ENCODE measurements at regions not wholly inside any gene's neighbourhood (a gene's known extent, or its start where the extent isn't known, plus 50 kb on each side); places are given as distances from the start of the nearest gene placed in this dataset.

DNA sequence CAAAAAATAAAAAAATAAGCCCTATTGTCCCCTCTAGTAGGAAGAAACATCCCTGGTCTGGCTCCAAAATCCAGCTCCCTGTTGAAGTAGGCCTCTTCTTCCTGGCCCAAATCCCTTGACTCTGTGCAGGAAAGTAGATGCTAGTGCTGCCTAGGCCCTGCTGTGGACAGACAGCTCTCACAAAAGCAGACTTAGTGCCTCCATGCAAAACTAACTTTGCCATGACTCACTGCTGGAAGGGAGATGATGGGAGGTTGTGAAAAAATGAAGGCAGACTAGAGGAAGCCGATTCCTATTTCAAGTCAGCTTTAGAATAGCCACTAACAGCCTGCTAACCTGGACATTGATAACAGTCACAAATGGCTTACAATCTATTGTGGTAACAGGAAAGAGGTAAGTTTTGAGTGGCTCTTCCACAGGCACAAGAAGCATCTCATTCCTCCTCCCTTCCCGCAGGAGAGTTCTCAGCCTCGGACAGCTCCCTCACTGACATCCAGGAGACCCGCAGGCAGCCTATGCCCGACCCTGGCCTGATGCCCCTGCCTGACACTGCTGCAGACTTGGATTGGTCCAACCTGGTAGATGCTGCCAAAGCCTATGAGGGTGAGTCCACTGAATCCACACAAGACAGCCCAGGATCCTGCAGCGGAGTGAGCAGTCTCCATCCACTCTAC, 198.9 kb upstream of the RGS6 start:
- ATAC-seq, result no peak
- intact Hi-C loops (cut with DNase I), result no loop called here
- H3K27ac ChIP-seq, result no peak overlapping the region
- no peaks in the 10 kb centered on the region for H3K4me1 ChIP-seq
- H3K27me3 ChIP-seq, result no peaks in the 10 kb centered on the region
- no peak overlapping the region for H3K4me3 ChIP-seq
- peaks cover 0 to 40% (median 11%) of the 10 kb centered on the region in 4 donors for H3K36me3 ChIP-seq
- no peaks in the 10 kb centered on the region for H3K9me3 ChIP-seq
- WGBS (ENCODE audit: insufficient coverage, low coverage, low lambda C conversion rate, missing lambda C conversion rate), result 100% methylated on average over 1 of the region's 6 CpGs
- no peak for DNase-seq
- TF ChIP-seq, protein P1, sequence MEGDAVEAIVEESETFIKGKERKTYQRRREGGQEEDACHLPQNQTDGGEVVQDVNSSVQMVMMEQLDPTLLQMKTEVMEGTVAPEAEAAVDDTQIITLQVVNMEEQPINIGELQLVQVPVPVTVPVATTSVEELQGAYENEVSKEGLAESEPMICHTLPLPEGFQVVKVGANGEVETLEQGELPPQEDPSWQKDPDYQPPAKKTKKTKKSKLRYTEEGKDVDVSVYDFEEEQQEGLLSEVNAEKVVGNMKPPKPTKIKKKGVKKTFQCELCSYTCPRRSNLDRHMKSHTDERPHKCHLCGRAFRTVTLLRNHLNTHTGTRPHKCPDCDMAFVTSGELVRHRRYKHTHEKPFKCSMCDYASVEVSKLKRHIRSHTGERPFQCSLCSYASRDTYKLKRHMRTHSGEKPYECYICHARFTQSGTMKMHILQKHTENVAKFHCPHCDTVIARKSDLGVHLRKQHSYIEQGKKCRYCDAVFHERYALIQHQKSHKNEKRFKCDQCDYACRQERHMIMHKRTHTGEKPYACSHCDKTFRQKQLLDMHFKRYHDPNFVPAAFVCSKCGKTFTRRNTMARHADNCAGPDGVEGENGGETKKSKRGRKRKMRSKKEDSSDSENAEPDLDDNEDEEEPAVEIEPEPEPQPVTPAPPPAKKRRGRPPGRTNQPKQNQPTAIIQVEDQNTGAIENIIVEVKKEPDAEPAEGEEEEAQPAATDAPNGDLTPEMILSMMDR (IDR thresholded peaks at IDR 0.05), result no peak
- no peak for TF ChIP-seq POLR2A (IDR thresholded peaks at IDR 0.05)

DNA sequence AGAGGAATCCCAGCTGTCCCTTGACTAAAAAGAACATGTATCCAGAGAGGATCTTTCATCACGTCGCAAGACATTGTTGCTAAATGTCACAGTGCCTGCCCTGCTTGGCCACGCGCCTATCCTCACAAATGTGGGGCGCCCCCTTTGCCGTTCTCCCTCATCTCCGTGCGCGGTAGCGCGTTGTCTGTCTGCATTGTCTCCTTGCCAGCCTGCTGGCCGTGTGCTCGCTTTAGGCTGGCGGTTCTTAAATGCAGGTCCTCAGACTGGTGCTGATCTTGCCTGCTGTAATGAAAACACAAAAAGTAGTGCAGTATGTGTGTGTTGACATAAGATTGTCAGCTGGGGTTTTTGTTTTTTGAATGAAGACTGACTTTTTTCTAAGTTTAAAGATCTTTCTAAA, 198.2 kb upstream of the RGS6 start:
- DNase-seq, result no peak
- Histone ChIP-seq H3K4me1 (no peaks in the 10 kb centered on the region), H3K36me3 (peaks cover 0 to 41% (median 11%) of the 10 kb centered on the region in 4 donors), H3K4me3 (no peak overlapping the region), H3K27ac (no peak overlapping the region), H3K27me3 (no peaks in the 10 kb centered on the region), H3K9me3 (no peaks in the 10 kb centered on the region)
- ATAC-seq, result no peak
- no peak for TF ChIP-seq POLR2A (IDR thresholded peaks at IDR 0.05)
- TF ChIP-seq, protein P1 (IDR thresholded peaks at IDR 0.05), result no peak
- WGBS (ENCODE audit: insufficient coverage, low coverage, low lambda C conversion rate, missing lambda C conversion rate), result 84% methylated on average over 10 of the region's 14 CpGs
- intact Hi-C loops (cut with DNase I), result no loop called here

DNA sequence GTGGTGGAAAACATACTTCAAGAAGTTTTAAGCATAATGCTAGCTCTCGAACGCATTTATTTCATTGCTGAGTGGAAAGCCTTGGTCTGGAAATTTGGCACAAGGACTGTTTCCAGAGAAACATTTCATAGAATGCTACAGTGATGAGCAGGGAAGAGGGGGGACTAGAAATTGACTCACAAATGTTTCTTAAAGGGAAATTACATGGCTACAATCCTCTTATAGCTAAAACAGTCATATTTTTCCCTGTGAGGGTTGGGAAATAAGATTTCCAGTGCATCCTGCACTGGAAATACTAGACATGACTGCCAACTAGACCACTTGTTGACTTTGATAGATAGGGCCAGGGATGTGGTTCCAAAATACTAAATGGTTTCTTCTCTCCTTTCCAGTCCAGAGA, 197.3 kb upstream of the RGS6 start:
- Histone ChIP-seq H3K9me3 (no peaks in the 10 kb centered on the region), H3K27me3 (no peaks in the 10 kb centered on the region), H3K36me3 (peaks cover 0 to 39% (median 11%) of the 10 kb centered on the region in 4 donors), H3K27ac (no peak overlapping the region), H3K4me1 (no peaks in the 10 kb centered on the region), H3K4me3 (no peak overlapping the region)
- DNase-seq (no peak), ATAC-seq (no peak)
- 74% methylated on average over 2 of the region's 2 CpGs for WGBS (ENCODE audit: insufficient coverage, low coverage, low lambda C conversion rate, missing lambda C conversion rate)
- TF ChIP-seq, protein P1 (IDR thresholded peaks at IDR 0.05), result no peak
- no peak for TF ChIP-seq POLR2A (IDR thresholded peaks at IDR 0.05)
- intact Hi-C loops (cut with DNase I), result no loop called here

DNA sequence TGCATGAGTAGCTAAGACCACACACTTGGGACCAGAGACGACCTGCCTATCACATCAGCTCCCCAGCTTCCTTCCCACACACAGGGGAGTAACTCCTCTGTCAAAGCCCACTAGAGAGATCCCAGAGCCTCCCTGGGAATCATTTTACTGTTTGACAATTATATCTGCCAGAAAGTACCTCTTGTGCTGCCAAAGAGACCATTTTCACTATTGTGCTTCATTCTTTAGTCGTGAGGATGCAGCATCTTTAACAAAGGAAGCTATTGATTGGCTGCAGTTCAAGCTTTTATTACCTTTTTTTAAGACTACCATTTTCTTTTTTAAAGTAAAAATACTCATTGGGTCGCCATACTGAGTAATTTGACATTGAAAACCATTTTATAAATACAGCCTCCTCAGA, 194.5 kb upstream of the RGS6 start:
- Histone ChIP-seq H3K9me3 (no peaks in the 10 kb centered on the region), H3K4me3 (no peak overlapping the region), H3K36me3 (peaks cover 0 to 29% (median 11%) of the 10 kb centered on the region in 4 donors), H3K4me1 (no peaks in the 10 kb centered on the region), H3K27ac (no peak overlapping the region), H3K27me3 (no peaks in the 10 kb centered on the region)
- peak in 1 of 3 donors; percentile 8 for DNase-seq
- no peak for TF ChIP-seq POLR2A (IDR thresholded peaks at IDR 0.05)
- TF ChIP-seq, protein P1 (IDR thresholded peaks at IDR 0.05), result no peak
- WGBS (ENCODE audit: insufficient coverage, low coverage, low lambda C conversion rate, missing lambda C conversion rate), result 92% methylated on average over 2 of the region's 3 CpGs
- intact Hi-C loops (cut with DNase I), result no loop called here
- no peak for ATAC-seq

Data from right lobe of liver (tissue), 6 donors.